H1 (cell line): ENCODE measurements at regions not wholly inside any gene's neighbourhood (a gene's known extent, or its start where the extent isn't known, plus 50 kb on each side); places are given as distances from the start of the nearest gene placed in this dataset.

Experiments used
- CTCF ChIA-PET: fragments of 300-600 bp; sonication (Branson Sonifier 250); formaldehyde crosslinking; loops from one replicate; lab custom pipeline; 2021; ENCODE audit not compliant: partially characterized antibody; lab: Charles Lee
- POLR2A ChIA-PET: fragments of 300-600 bp; sonication (Branson Sonifier 250); formaldehyde crosslinking; loops from one replicate; lab custom pipeline; 2021; ENCODE audit warnings: inconsistent platforms; ENCODE audit not compliant: partially characterized antibody; lab: Charles Lee
- DNase-seq, 2 experiments: peaks; one replicate each; pipeline versions ENCODE4 v3.0.0 to v3.0.0-alpha.2; 2010 to 2022; ENCODE audit warnings: low spot score in 2 of 2, low read depth in 1 of 2, mixed read lengths in 1 of 2
- FAIRE-seq: peaks from 2 replicates; lab custom pipeline; 2011; peaks lifted over from hg19 to GRCh38; lab: Jason Lieb, UNC
- H2AFZ ChIP-seq: 2 replicates; pipeline ENCODE4 v1.8.1; 2012; ENCODE audit warnings: low read length, inconsistent platforms
- H2AK5ac ChIP-seq: 2 replicates; pipeline ENCODE4 v1.6.1; 2013; ENCODE audit warnings: low read depth, low read length
- H2BK120ac ChIP-seq: replicated peaks from 2 replicates; pipeline ENCODE3; 2013; ENCODE audit warnings: low read depth, low read length, inconsistent platforms
- H2BK12ac ChIP-seq: 2 replicates; pipeline ENCODE4 v1.6.1; 2013; ENCODE audit warnings: low read depth, low read length
- H2BK15ac ChIP-seq: 2 replicates; pipeline ENCODE4 v1.6.1; 2013; ENCODE audit warnings: low read length
- H2BK20ac ChIP-seq: 2 replicates; pipeline ENCODE4 v1.6.1; 2013; ENCODE audit warnings: low read length
- H2BK5ac ChIP-seq: 2 replicates; pipeline ENCODE4 v1.6.1; 2013; ENCODE audit warnings: low read depth, low read length
- H3K14ac ChIP-seq: 2 replicates; pipeline ENCODE4 v1.6.1; 2013; ENCODE audit warnings: inconsistent platforms; ENCODE audit not compliant: insufficient read length
- H3K18ac ChIP-seq: 2 replicates; pipeline ENCODE4 v1.6.1; 2013; ENCODE audit warnings: low read length; ENCODE audit errors: extremely low read depth
- H3K23ac ChIP-seq: 2 replicates; pipeline ENCODE4 v1.6.1; 2013; ENCODE audit warnings: inconsistent platforms; ENCODE audit not compliant: insufficient read length
- H3K23me2 ChIP-seq: 2 replicates; pipeline ENCODE4 v1.6.1; 2013; ENCODE audit warnings: low read depth, low read length
- H3K27ac ChIP-seq: 2 replicates; pipeline ENCODE4 v1.6.1; 2011; ENCODE audit warnings: low read depth, low read length, inconsistent platforms
- H3K27me3 ChIP-seq, 4 experiments: replicated peaks in 1 of 4; 1 replicate in 1 of 4; 2 replicates in 3 of 4; pipeline versions ENCODE4 v1.6.1 to v1.8.1; 2011 to 2013; ENCODE audit warnings: low read length in 3 of 4, mild to moderate bottlenecking in 3 of 4, inconsistent platforms in 2 of 4, mixed read lengths in 2 of 4, moderate library complexity in 1 of 4; ENCODE audit not compliant: control insufficient read depth in 3 of 4, insufficient read depth in 3 of 4; ENCODE audit errors: extremely low read depth in 1 of 4
- H3K36me3 ChIP-seq, 4 experiments: 2 replicates each; pipeline versions ENCODE4 v1.6.1 to v1.8.1; 2011 to 2013; ENCODE audit warnings: mild to moderate bottlenecking in 4 of 4, low read length in 3 of 4, moderate library complexity in 2 of 4, control low read depth in 1 of 4, inconsistent platforms in 1 of 4; ENCODE audit not compliant: insufficient read depth in 4 of 4, control insufficient read depth in 2 of 4
- H3K4ac ChIP-seq: replicated peaks from 2 replicates; pipeline ENCODE3; 2013; ENCODE audit warnings: low read length, low read depth, mixed read lengths, inconsistent platforms; ENCODE audit not compliant: insufficient read length
- H3K4me1 ChIP-seq, 4 experiments: replicated peaks in 1 of 4; 1 replicate in 1 of 4; 2 replicates in 3 of 4; pipeline versions ENCODE4 v1.6.1 to v1.8.1; 2011 to 2013; ENCODE audit warnings: low read length in 3 of 4, inconsistent platforms in 2 of 4, mixed read lengths in 1 of 4; ENCODE audit not compliant: insufficient read depth in 4 of 4, control insufficient read depth in 3 of 4
- H3K4me2 ChIP-seq, 2 experiments: 2 replicates each; pipeline versions ENCODE4 v1.6.1 to v1.8.1; 2011 to 2013; ENCODE audit warnings: low read depth in 2 of 2, low read length in 2 of 2, control low read depth in 1 of 2, inconsistent platforms in 1 of 2, mild to moderate bottlenecking in 1 of 2; ENCODE audit not compliant: insufficient read depth in 1 of 2
- H3K4me3 ChIP-seq, 4 experiments: fragments of 200-600, 300-600 bp in 1 of 4; sonication (generic), shearing (Covaris generic), sonication (Bioruptor Twin) in 1 of 4; 2 replicates each; pipeline versions ENCODE4 v1.5.1 to v1.8.1; 2011 to 2016; ENCODE audit warnings: low read length in 4 of 4, low read depth in 3 of 4, control low read depth in 2 of 4, inconsistent platforms in 2 of 4, mild to moderate bottlenecking in 2 of 4, mixed read lengths in 1 of 4, moderate library complexity in 1 of 4; ENCODE audit not compliant: insufficient read depth in 2 of 4; ENCODE audit errors: extremely low read depth in 1 of 4
- H3K56ac ChIP-seq: replicated peaks from 2 replicates; pipeline ENCODE3; 2013; ENCODE audit warnings: low read depth, mild to moderate bottlenecking, mixed read lengths, low read length, inconsistent platforms; ENCODE audit not compliant: insufficient read length
- H3K79me1 ChIP-seq: 2 replicates; pipeline ENCODE4 v1.6.1; 2013; ENCODE audit warnings: low read depth, low read length, control low read depth
- H3K79me2 ChIP-seq, 2 experiments: 2 replicates each; pipeline versions ENCODE4 v1.6.1 to v1.8.1; 2012 to 2013; ENCODE audit warnings: low read length in 2 of 2, mild to moderate bottlenecking in 2 of 2, inconsistent platforms in 1 of 2; ENCODE audit not compliant: insufficient read depth in 2 of 2, control insufficient read depth in 1 of 2
- H3K9ac ChIP-seq, 4 experiments: replicated peaks in 1 of 4; 1 replicate in 1 of 4; 2 replicates in 3 of 4; pipeline versions ENCODE4 v1.6.1 to v1.8.1; 2011 to 2013; ENCODE audit warnings: low read depth in 3 of 4, low read length in 3 of 4, control low read depth in 2 of 4, mild to moderate bottlenecking in 2 of 4, moderate library complexity in 2 of 4, inconsistent platforms in 1 of 4; ENCODE audit errors: extremely low read depth in 1 of 4
- H3K9me3 ChIP-seq, 2 experiments: 2 replicates each; pipeline versions ENCODE4 v1.6.1 to v1.8.1; 2012 to 2013; ENCODE audit warnings: mild to moderate bottlenecking in 2 of 2, moderate library complexity in 2 of 2, control low read depth in 1 of 2, inconsistent platforms in 1 of 2, low read depth in 1 of 2, low read length in 1 of 2, mixed read lengths in 1 of 2; ENCODE audit not compliant: insufficient read depth in 2 of 2
- H4K20me1 ChIP-seq, 2 experiments: replicated peaks in 1 of 2; 2 replicates each; pipeline versions ENCODE3 to v1.8.1; 2011 to 2013; ENCODE audit warnings: inconsistent platforms in 2 of 2, low read length in 2 of 2, mild to moderate bottlenecking in 1 of 2; ENCODE audit not compliant: insufficient read depth in 2 of 2, control insufficient read depth in 1 of 2
- H4K5ac ChIP-seq: 2 replicates; pipeline ENCODE4 v1.6.1; 2013; ENCODE audit warnings: low read length, low read depth, mixed read lengths, inconsistent platforms; ENCODE audit not compliant: insufficient read length
- H4K8ac ChIP-seq: 2 replicates; pipeline ENCODE4 v1.8.0; 2013; ENCODE audit warnings: mild to moderate bottlenecking, moderate library complexity, low read length, inconsistent platforms; ENCODE audit not compliant: insufficient read depth; ENCODE audit errors: extremely low read depth
- H4K91ac ChIP-seq: replicated peaks from 2 replicates; pipeline ENCODE3; 2013; ENCODE audit warnings: low read length, mixed read lengths, inconsistent platforms; ENCODE audit not compliant: insufficient read length
- GTF2F1 ChIP-seq: IDR thresholded peaks from 2 replicates; pipeline ENCODE4 v1.6.1; 2012; ENCODE audit warnings: low read depth, low read length, improper control_type of control experiment, borderline replicate concordance
- JUN ChIP-seq: IDR thresholded peaks from 2 replicates; pipeline ENCODE4 v1.6.1; 2011; ENCODE audit warnings: low read depth, mild to moderate bottlenecking, improper control_type of control experiment, low read length
- KDM1A ChIP-seq: fragments of 200-600, 300-600 bp; sonication (generic); IDR thresholded peaks from 2 replicates; pipeline ENCODE4 v1.7.1; 2016; ENCODE audit warnings: mild to moderate bottlenecking, low read length, borderline replicate concordance
- KDM4A ChIP-seq: IDR thresholded peaks from one replicate; pipeline ENCODE4 v1.7.1; 2012; ENCODE audit warnings: low read depth, mild to moderate bottlenecking, moderate library complexity, low read length, inconsistent platforms; ENCODE audit not compliant: severe bottlenecking
- MAFK ChIP-seq: IDR thresholded peaks from 2 replicates; pipeline ENCODE4 v1.6.1; 2012; ENCODE audit warnings: low read depth, mild to moderate bottlenecking, improper control_type of control experiment, low read length
- POU5F1 ChIP-seq: IDR thresholded peaks from 2 replicates; pipeline ENCODE4 v1.6.1; 2011; ENCODE audit warnings: low read depth, mild to moderate bottlenecking, low read length, moderate library complexity
- ZNF274 ChIP-seq: IDR thresholded peaks from 2 replicates; pipeline ENCODE4 v1.7.0; 2012; ENCODE audit warnings: low read length, borderline replicate concordance; ENCODE audit errors: extremely low read depth
- WGBS, 2 experiments: shearing (Covaris generic) in 1 of 2; methylation state at CpG; one replicate each; pipeline versions ENCODE4 v1.1.6 to v1.1.7; 2013 to 2015; ENCODE audit warnings: low lambda C conversion rate in 2 of 2, mixed read lengths in 2 of 2, inconsistent platforms in 1 of 2, low coverage in 1 of 2, missing lambda C conversion rate in 1 of 2; ENCODE audit not compliant: insufficient replicate concordance in 2 of 2, insufficient coverage in 1 of 2, insufficient read length in 1 of 2; ENCODE audit errors: extremely low coverage in 1 of 2, missing lambda C conversion rate in 1 of 2; 5-methylcytosine and 5-hydroxymethylcytosine counted together

DNA sequence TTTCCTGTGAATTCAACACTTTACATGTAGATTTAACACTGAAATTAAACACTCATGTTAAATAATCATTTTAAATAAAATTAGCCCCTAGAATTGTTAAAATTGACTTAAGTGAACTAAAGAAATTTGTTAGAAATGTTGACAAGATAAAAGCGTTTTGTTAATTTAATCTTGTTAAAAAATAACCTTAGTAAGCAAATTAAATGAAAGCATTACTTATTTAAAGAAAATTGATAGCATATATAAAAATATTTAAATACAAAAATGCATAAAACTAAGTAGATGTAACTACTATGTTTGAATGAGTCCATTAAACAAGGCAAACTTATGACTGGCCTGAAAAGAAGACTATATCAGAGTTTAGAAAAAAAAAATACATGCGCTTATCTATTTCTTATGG is 99.0 kb upstream of the TRPC4 start:
- WGBS, 2 experiments, result 70% methylated on average over 2 of the region's 2 CpGs; no CpG with 5 or more reads in 1 of the 2 experiments
- H4K5ac ChIP-seq, result no peak overlapping the region
- no peak overlapping the region for H3K23ac ChIP-seq
- H3K56ac ChIP-seq, result no peak overlapping the region
- no peak overlapping the region; a peak in 1 of 4 replicates for H3K4me2 ChIP-seq
- no peak overlapping the region for H3K18ac ChIP-seq
- H2BK12ac ChIP-seq, result no peak overlapping the region
- no peak for TF ChIP-seq ZNF274
- TF ChIP-seq KDM4A, result no peak
- no peak for TF ChIP-seq GTF2F1
- no peak for TF ChIP-seq KDM1A
- TF ChIP-seq MAFK, result peak; percentile 28; the same call in 1 of the 2 replicates
- no peak for TF ChIP-seq POU5F1
- TF ChIP-seq JUN, result no peak
- H3K27me3 ChIP-seq, result no peaks in the 10 kb centered on the region
- POLR2A ChIA-PET, result no interaction called here
- H2BK5ac ChIP-seq, result no peak overlapping the region
- no peak overlapping the region for H2BK15ac ChIP-seq
- no peak overlapping the region for H3K27ac ChIP-seq
- no peaks in the 10 kb centered on the region for H3K79me1 ChIP-seq
- H3K9ac ChIP-seq, result no peak overlapping the region
- H3K4me1 ChIP-seq, result no peaks in the 10 kb centered on the region
- FAIRE-seq (no peak), DNase-seq (no peak)
- H4K8ac ChIP-seq, result no peak overlapping the region
- no peak overlapping the region for H2BK120ac ChIP-seq
- H4K20me1 ChIP-seq, result no peaks in the 10 kb centered on the region
- no peak overlapping the region for H3K14ac ChIP-seq
- no peak overlapping the region for H2BK20ac ChIP-seq
- CTCF ChIA-PET, result interaction anchor here (0.6 kb wide), 1 partner anchor 271 kb away, joined by 3 read pairs; no protein-coding TSS in a partner anchor
- H3K23me2 ChIP-seq, result no peaks in the 10 kb centered on the region
- H3K4ac ChIP-seq, result no peak overlapping the region
- H2AFZ ChIP-seq, result no peak overlapping the region
- no peak overlapping the region for H3K4me3 ChIP-seq
- no peak overlapping the region for H2AK5ac ChIP-seq
- no peaks in the 10 kb centered on the region for H3K9me3 ChIP-seq
- no peak overlapping the region for H4K91ac ChIP-seq
- no peaks in the 10 kb centered on the region for H3K79me2 ChIP-seq
- H3K36me3 ChIP-seq, result no peaks in the 10 kb centered on the region; a peak in 1 of 8 replicates
